ENCODE measurements at regions not wholly inside any gene's neighbourhood (a gene's known extent, or its start where the extent isn't known, plus 50 kb on each side); places are given as distances from the start of the nearest gene placed in this dataset.

DNA sequence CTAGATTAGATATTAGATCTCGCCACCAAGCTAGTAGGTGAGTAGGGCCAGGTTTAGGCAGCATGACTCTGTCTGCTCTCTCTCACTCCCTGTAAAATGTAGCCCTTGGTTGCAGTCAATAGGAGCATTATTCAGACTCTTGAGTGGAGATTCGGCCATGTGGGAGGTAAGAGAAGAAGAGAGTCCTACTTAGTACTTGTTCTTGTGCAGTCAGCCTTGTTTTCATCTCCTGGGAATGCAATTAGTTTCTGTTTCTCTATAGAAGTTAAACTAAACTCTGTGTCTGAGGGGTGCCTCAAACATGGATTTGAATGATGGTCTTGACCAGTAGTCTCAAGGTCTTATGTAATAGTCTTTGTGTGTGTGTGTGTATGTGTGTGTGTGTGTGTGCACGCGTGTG is 229.5 kb upstream of the DPH6 start:
- Histone ChIP-seq H4K8ac (replicated peaks; ENCODE audit: insufficient read length, low read depth, low read length) (no peak overlapping the region), H4K91ac (ENCODE audit: insufficient read length, low read depth, low read length) (no peak overlapping the region), H2BK20ac (ENCODE audit: low read depth, low read length, poor library complexity, severe bottlenecking) (no peak overlapping the region), H2AFZ (ENCODE audit: low read length) (no peak overlapping the region), H2BK12ac (ENCODE audit: insufficient read length, low read depth, low read length) (no peak overlapping the region), H3K4me1 (ENCODE audit: insufficient read depth, low read length) (no peaks in the 10 kb centered on the region), H2AK5ac (ENCODE audit: insufficient read length, low read length) (no peak overlapping the region), H3K18ac (ENCODE audit: insufficient read length, low read depth, low read length) (no peak overlapping the region), H3K23ac (ENCODE audit: insufficient read length, low read depth, low read length) (no peak overlapping the region), H3K14ac (ENCODE audit: insufficient read depth, low read length) (no peak overlapping the region), H3K27ac (ENCODE audit: insufficient read length, low read depth, low read length) (no peak overlapping the region), H3K4ac (ENCODE audit: low read depth, low read length) (no peak overlapping the region), H2BK120ac (ENCODE audit: low read depth, low read length, poor library complexity, severe bottlenecking) (no peak overlapping the region), H3K56ac (ENCODE audit: insufficient read length, low read depth, low read length) (no peak overlapping the region), H3K79me2 (ENCODE audit: insufficient read depth, low read length) (no peaks in the 10 kb centered on the region), H3K9me3 (ENCODE audit: control insufficient read depth, low read depth, low read length) (no peaks in the 10 kb centered on the region), H3K4me2 (ENCODE audit: insufficient read depth, insufficient read length, low read length) (no peak overlapping the region), H2BK5ac (ENCODE audit: insufficient read length, low read length) (no peak overlapping the region), H3T11ph (ENCODE audit: low read length) (no peak overlapping the region), H3K27me3 (ENCODE audit: insufficient read depth, low read length) (no peaks in the 10 kb centered on the region), H3K23me2 (ENCODE audit: insufficient read length, low read depth, low read length, poor library complexity, severe bottlenecking) (no peaks in the 10 kb centered on the region), H2BK15ac (ENCODE audit: low read depth, low read length) (no peak overlapping the region), H4K5ac (ENCODE audit: insufficient read length, low read depth, low read length) (no peak overlapping the region), H3K9ac (ENCODE audit: extremely low read depth, insufficient read length, low read length) (no peak overlapping the region), H4K20me1 (ENCODE audit: control insufficient read depth, insufficient read depth, insufficient read length) (no peaks in the 10 kb centered on the region), H3K79me1 (ENCODE audit: insufficient read depth, low read depth, low read length, poor library complexity, severe bottlenecking) (no peaks in the 10 kb centered on the region)
- H3K36me3 Mint-ChIP-seq (ENCODE audit: insufficient read depth in 1 of 3, low read depth in 3 of 3), result no peaks in the 10 kb centered on the region
- no peak for DNase-seq
- H3K4me1 Mint-ChIP-seq, result peaks cover 0 to 6% of the 10 kb centered on the region in 2 experiments; a peak in 1 of 4 replicates
- no CpG with 5 or more reads among the region's 4 CpGs for WGBS (ENCODE audit: extremely low coverage, insufficient read length, low lambda C conversion rate)
- no peak overlapping the region for H3K27ac Mint-ChIP-seq
- H3K4me3 Mint-ChIP-seq, result no peak overlapping the region
- H3K9me3 Mint-ChIP-seq, result no peaks in the 10 kb centered on the region
- no peaks in the 10 kb centered on the region for H3K27me3 Mint-ChIP-seq (ENCODE audit: low read depth)
- TF ChIP-seq CTCF (conservative IDR thresholded peaks at IDR 0.05), result no peak

All from H9 (cell line).